ENCODE measurements at regions not wholly inside any gene's neighbourhood (a gene's known extent, or its start where the extent isn't known, plus 50 kb on each side); places are given as distances from the start of the nearest gene placed in this dataset.
"Not testable (repeated sequence)": the region's sequence is repeated elsewhere in the genome, so short reads cannot be mapped to it uniquely, and the experiment has no call there.

DNA sequence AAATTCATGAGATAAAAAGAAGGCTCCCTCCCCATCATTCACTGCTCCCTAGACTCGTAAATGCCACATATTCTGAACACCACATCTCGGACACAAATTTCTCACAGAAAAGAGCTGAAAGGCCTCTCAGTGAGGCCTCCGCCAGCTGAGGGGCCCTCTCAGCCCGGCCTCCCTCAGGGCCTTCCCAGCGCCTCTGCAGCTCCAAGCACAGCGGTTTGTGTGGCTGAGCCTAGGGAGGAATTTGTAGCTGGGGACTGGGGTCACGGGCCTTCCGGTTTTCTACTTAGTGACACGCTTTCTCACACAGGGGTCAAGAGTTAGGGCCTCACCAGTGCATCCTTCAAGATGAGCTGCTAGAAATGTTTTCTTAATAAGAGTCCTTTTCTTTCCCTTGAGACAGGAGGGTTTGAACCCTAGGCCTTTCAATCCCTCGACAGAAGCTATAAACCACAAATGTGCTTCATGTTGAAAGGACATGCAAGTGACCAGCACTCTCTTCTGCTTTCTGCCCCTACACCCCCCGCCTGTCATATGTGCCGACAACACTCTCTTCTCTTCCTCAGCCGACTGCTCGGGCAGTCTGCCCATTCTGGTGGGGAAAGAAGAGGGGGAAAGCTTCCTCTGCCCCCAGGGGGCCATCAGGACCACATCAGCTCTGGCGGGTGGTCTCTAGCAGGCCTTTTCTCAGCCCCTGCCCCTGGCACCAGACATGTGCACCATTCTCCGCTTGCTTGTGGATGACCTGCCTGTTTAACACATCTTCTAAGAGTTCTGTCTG is 104.9 kb downstream of the CHIC2 start:
- no peak for DNase-seq (ENCODE audit: low read depth)
- H3K4me3 ChIP-seq (ENCODE audit: low read length), result no peak overlapping the region
- TF ChIP-seq, protein P1, sequence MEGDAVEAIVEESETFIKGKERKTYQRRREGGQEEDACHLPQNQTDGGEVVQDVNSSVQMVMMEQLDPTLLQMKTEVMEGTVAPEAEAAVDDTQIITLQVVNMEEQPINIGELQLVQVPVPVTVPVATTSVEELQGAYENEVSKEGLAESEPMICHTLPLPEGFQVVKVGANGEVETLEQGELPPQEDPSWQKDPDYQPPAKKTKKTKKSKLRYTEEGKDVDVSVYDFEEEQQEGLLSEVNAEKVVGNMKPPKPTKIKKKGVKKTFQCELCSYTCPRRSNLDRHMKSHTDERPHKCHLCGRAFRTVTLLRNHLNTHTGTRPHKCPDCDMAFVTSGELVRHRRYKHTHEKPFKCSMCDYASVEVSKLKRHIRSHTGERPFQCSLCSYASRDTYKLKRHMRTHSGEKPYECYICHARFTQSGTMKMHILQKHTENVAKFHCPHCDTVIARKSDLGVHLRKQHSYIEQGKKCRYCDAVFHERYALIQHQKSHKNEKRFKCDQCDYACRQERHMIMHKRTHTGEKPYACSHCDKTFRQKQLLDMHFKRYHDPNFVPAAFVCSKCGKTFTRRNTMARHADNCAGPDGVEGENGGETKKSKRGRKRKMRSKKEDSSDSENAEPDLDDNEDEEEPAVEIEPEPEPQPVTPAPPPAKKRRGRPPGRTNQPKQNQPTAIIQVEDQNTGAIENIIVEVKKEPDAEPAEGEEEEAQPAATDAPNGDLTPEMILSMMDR (conservative IDR thresholded peaks at IDR 0.05; ENCODE audit: low read depth, low read length), result no peak

DNA sequence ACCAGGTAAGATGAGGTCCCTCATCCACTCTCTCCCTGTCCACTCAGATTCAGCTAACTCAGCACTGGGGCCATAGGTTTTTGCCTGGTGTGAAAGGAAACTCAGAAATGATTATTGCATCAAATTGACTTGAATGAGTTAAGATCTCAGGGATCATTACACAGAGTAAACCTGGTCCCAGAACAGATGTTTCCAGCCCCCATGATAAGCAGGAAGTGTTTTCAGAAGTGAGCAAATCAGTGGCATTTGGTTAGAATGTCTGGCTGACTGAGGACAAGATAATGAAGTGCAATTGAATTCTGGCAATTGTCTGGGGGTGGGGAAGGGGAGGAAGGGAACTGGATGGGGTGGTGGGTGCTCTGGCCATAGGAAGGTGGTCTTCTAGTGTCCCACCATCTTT is 108.0 kb downstream of the CHIC2 start:
- no peak overlapping the region for H3K4me3 ChIP-seq (ENCODE audit: low read length)
- TF ChIP-seq, protein P1 (conservative IDR thresholded peaks at IDR 0.05; ENCODE audit: low read depth, low read length), result no peak
- DNase-seq (ENCODE audit: low read depth), result no peak

DNA sequence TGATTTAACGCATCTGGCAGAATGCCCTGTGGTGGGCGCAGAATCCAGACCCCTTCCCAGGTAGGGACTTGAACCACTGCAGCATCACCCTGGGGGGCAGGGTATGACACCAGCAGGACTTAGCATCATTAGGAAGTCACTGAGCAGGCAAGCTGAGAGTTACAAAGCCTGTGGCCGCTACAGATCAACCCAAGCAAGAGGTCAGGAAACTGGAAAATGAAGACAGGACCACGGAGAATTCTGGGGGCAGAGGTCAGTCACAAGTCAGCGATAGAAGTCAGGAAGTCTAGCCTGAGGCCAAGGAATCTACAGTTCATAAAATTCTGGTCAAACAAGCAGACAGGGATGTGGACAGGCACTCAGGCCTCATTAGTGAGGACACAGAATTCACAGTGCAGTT is 108.4 kb downstream of the CHIC2 start:
- no peak overlapping the region for H3K4me3 ChIP-seq (ENCODE audit: low read length)
- DNase-seq (ENCODE audit: low read depth), result no peak
- TF ChIP-seq, protein P1 (conservative IDR thresholded peaks at IDR 0.05; ENCODE audit: low read depth, low read length), result no peak

DNA sequence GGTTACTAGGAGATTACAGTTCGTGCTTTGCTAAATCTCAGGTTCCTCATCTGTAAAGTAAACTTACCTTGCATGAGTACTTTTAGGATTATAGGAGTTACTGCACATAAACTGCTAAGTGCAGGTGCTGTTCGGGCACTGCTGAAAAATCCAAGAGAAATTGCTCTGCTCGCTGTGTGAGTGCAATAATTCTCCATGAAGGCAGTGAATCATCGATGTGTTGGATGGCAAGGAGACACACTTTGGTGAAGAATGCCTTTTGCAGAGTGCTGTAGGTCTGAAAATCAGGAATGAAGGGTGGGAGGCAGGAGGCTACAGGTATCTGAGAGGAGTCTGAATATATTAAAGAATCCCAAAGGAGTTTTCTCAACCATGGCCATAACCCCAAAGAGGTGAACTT is 113.0 kb downstream of the CHIC2 start:
- DNase-seq (ENCODE audit: low read depth), result no peak
- TF ChIP-seq, protein P1 (conservative IDR thresholded peaks at IDR 0.05; ENCODE audit: low read depth, low read length), result no peak
- H3K4me3 ChIP-seq (ENCODE audit: low read length), result no peak overlapping the region

DNA sequence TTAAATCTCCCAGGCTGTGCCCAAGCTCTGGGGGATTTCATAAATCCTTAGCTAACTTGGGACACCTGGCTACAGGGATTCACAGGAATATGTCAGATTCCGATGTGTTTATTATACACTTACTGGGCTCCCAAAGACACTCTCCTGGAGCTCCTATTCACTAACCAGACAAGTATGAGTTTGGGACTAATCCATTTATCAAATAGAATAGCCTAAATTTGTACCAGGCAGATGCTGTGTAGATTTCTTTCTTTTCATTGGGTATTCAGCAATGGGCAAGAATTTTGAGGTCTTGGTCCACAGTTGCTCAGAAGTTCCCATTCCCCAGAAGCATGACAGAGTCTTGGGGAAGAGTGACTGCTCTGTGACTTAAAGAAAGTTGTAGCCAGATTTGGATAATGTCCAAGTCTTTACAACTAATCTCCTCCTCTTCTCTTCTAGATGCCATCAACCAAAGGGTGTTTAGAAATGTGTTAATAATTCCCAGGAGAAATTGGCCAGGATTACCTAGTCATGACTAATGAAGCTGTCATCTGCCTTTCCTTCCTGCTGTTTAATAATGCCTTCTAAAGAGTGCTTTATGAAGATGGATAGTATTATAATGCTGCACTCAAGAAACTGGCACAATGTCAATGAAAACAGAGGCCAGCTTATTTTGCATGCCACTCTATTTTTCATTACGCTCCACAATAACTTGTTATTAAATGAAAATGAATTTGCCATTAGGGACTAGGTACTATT is 120.9 kb downstream of the CHIC2 start:
- DNase-seq (ENCODE audit: low read depth), result peak; percentile 95
- TF ChIP-seq, protein P1 (conservative IDR thresholded peaks at IDR 0.05; ENCODE audit: low read depth, low read length), result no peak
- no peak overlapping the region for H3K4me3 ChIP-seq (ENCODE audit: low read length)

DNA sequence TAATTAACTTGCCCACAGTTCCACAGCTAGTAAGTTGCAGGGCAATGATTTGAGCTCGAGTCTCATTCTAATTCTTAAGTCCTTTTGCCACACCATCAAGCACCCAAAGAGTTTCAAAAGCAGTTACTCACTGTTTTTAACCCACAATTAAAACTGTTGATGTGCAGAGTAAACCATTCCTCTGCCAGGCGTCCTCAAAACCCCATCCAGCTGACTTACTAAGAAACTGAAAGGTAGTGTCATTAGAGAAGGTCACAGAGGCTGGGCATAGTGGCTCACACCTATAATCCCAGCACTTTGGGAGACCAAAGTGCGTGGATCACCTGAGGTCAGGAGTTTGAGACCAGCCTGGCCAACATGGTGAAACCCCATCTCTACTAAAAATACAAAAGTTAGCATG is 121.7 kb downstream of the CHIC2 start:
- no peak overlapping the region for H3K4me3 ChIP-seq (ENCODE audit: low read length)
- DNase-seq (ENCODE audit: low read depth), result no peak
- TF ChIP-seq, protein P1 (conservative IDR thresholded peaks at IDR 0.05; ENCODE audit: low read depth, low read length), result no peak

DNA sequence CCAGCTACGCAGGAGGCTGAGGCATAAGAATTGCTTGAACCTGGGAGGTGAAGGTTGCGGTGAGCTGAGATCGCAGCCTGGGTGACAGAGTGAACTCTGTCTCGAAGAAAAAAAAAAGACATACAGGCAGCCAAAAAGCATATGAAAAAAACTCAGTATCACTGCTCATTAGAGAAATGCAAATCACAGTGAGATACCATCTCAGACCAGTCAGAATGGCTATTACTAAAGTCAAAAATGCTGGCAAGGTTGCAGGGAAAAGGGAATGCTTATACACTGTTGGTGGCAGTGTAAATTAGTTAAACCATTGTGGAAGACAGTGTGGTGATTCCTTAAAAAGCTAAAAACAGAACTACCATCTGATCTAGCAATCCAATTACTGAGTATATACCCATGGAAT is 123.1 kb downstream of the CHIC2 start:
- no peak for DNase-seq (ENCODE audit: low read depth)
- TF ChIP-seq, protein P1 (conservative IDR thresholded peaks at IDR 0.05; ENCODE audit: low read depth, low read length), result no peak
- H3K4me3 ChIP-seq (ENCODE audit: low read length), result no peak overlapping the region

DNA sequence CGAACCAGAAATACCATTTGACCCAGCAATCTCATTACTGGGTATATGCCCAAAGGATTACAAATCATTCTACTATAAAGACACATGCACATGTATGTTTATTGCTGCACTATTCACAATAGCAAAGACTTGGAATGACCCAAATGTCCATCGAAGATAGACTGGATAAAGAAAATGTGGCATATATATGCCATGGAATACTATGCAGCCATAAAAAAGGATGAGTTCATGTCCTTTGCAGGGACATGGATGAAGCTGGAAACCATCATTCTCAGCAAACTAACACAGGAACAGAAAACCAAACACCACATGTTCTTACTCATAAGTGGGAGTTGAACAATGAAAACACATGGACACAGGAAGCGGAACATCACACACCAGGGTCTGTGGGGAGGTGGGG is 124.5 kb downstream of the CHIC2 start:
- H3K4me3 ChIP-seq (ENCODE audit: low read length); DNase-seq (ENCODE audit: low read depth): not testable (repeated sequence)

Measured in retinal pigment epithelial cell (primary cell).